K562 (cell line): ENCODE measurements at regions not wholly inside any gene's neighbourhood (a gene's known extent, or its start where the extent isn't known, plus 50 kb on each side); places are given as distances from the start of the nearest gene placed in this dataset.

Experiments used
- CBX3 ChIP-seq, 2 experiments: IDR thresholded peaks; 1 replicate in 1 of 2; 2 replicates in 1 of 2; pipeline ENCODE4 v1.6.1; 2012; ENCODE audit warnings: inconsistent platforms in 2 of 2, low read length in 2 of 2, borderline replicate concordance in 1 of 2, control low read depth in 1 of 2
- FOXA1 ChIP-seq: fragments of 450-650 bp; IDR thresholded peaks from 2 replicates; pipeline ENCODE4 v1.6.1; 2016; ENCODE audit warnings: mild to moderate bottlenecking, borderline replicate concordance
- OTX1 ChIP-seq: fragments of 450-650 bp; formaldehyde crosslinking; IDR thresholded peaks from 2 replicates; pipeline ENCODE4 v1.4.0; 2022; ENCODE audit warnings: mild to moderate bottlenecking
- RAD51 ChIP-seq: fragments of 450-650 bp; IDR thresholded peaks from 2 replicates; pipeline ENCODE4 v1.7.1; 2016; ENCODE audit warnings: low read depth, mild to moderate bottlenecking, borderline replicate concordance
- SRSF1 ChIP-seq: fragments of 200-400 bp; formaldehyde crosslinking; IDR thresholded peaks from 2 replicates; pipeline ENCODE4 v1.6.1; 2017; ENCODE audit warnings: mild to moderate bottlenecking, low read depth, low read length, moderate library complexity
- TRIM24 ChIP-seq, 2 experiments: fragments of 450-650 bp; IDR thresholded peaks; 2 replicates each; pipeline ENCODE4 v1.6.1; 2016
- ZNF318 ChIP-seq, 2 experiments: fragments of 450-650 bp; IDR thresholded peaks; 2 replicates each; pipeline ENCODE4 v1.6.1; 2016; ENCODE audit warnings: mild to moderate bottlenecking in 2 of 2, borderline replicate concordance in 1 of 2, low read depth in 1 of 2, moderate library complexity in 1 of 2
- ZNF436 ChIP-seq: fragments of 250-450, 450-650 bp; sonication (Bioruptor Pico); formaldehyde crosslinking; IDR thresholded peaks from 2 replicates; pipeline ENCODE4 v1.7.0; 2020; ENCODE audit warnings: mild to moderate bottlenecking
- TF ChIP-seq, protein P1 (sequence below): fragments of 200-600 bp; sonication (generic); IDR thresholded peaks from one replicate; pipeline ENCODE4 v1.6.1; 2012; ENCODE audit warnings: mild to moderate bottlenecking, low read depth, low read length, inconsistent platforms

DNA sequence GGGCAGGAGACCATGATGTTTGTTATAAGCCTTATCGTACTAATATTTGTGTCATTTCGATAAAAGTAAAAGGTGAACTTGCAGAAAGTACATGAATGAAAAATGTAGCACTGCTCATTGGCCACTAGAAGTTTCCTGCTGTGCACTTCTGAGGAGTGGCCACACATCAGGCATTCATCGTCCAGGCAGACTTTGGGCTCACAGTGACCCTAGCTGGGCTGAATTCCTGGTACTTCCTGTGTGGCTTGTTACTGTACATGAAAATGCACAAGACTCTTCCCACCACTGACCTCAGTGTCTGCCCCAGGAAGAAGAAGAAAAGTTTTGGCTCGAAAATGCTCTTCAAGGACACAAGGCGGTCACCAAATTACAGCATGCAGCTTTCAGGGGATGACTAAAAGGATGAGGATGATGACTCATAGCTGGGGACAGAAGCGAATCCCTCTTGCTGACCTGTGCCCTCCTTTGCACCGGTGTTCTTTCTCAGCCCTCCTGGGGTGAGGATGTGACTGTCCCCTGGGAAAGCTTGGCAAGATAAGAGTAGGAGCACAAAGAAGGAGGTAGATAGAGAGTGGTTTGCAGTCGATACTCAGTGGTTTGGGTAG, 252.4 kb upstream of the KAZN start (continued):
- TF ChIP-seq ZNF318 (IDR thresholded peaks at IDR 0.05; ENCODE audit: borderline replicate concordance in 1 of 2, low read depth in 1 of 2) (no peak), TRIM24 (IDR thresholded peaks at IDR 0.05) (no peak; a peak in 1 of 4 replicates), ZNF436 (no peak), OTX1 (CRISPR knock-in tag) (no peak), SRSF1 (no peak), CBX3 (IDR thresholded peaks at IDR 0.05; ENCODE audit: borderline replicate concordance in 1 of 2, low read length in 2 of 2) (no peak), FOXA1 (no peak), RAD51 (no peak)
- TF ChIP-seq, protein P1, sequence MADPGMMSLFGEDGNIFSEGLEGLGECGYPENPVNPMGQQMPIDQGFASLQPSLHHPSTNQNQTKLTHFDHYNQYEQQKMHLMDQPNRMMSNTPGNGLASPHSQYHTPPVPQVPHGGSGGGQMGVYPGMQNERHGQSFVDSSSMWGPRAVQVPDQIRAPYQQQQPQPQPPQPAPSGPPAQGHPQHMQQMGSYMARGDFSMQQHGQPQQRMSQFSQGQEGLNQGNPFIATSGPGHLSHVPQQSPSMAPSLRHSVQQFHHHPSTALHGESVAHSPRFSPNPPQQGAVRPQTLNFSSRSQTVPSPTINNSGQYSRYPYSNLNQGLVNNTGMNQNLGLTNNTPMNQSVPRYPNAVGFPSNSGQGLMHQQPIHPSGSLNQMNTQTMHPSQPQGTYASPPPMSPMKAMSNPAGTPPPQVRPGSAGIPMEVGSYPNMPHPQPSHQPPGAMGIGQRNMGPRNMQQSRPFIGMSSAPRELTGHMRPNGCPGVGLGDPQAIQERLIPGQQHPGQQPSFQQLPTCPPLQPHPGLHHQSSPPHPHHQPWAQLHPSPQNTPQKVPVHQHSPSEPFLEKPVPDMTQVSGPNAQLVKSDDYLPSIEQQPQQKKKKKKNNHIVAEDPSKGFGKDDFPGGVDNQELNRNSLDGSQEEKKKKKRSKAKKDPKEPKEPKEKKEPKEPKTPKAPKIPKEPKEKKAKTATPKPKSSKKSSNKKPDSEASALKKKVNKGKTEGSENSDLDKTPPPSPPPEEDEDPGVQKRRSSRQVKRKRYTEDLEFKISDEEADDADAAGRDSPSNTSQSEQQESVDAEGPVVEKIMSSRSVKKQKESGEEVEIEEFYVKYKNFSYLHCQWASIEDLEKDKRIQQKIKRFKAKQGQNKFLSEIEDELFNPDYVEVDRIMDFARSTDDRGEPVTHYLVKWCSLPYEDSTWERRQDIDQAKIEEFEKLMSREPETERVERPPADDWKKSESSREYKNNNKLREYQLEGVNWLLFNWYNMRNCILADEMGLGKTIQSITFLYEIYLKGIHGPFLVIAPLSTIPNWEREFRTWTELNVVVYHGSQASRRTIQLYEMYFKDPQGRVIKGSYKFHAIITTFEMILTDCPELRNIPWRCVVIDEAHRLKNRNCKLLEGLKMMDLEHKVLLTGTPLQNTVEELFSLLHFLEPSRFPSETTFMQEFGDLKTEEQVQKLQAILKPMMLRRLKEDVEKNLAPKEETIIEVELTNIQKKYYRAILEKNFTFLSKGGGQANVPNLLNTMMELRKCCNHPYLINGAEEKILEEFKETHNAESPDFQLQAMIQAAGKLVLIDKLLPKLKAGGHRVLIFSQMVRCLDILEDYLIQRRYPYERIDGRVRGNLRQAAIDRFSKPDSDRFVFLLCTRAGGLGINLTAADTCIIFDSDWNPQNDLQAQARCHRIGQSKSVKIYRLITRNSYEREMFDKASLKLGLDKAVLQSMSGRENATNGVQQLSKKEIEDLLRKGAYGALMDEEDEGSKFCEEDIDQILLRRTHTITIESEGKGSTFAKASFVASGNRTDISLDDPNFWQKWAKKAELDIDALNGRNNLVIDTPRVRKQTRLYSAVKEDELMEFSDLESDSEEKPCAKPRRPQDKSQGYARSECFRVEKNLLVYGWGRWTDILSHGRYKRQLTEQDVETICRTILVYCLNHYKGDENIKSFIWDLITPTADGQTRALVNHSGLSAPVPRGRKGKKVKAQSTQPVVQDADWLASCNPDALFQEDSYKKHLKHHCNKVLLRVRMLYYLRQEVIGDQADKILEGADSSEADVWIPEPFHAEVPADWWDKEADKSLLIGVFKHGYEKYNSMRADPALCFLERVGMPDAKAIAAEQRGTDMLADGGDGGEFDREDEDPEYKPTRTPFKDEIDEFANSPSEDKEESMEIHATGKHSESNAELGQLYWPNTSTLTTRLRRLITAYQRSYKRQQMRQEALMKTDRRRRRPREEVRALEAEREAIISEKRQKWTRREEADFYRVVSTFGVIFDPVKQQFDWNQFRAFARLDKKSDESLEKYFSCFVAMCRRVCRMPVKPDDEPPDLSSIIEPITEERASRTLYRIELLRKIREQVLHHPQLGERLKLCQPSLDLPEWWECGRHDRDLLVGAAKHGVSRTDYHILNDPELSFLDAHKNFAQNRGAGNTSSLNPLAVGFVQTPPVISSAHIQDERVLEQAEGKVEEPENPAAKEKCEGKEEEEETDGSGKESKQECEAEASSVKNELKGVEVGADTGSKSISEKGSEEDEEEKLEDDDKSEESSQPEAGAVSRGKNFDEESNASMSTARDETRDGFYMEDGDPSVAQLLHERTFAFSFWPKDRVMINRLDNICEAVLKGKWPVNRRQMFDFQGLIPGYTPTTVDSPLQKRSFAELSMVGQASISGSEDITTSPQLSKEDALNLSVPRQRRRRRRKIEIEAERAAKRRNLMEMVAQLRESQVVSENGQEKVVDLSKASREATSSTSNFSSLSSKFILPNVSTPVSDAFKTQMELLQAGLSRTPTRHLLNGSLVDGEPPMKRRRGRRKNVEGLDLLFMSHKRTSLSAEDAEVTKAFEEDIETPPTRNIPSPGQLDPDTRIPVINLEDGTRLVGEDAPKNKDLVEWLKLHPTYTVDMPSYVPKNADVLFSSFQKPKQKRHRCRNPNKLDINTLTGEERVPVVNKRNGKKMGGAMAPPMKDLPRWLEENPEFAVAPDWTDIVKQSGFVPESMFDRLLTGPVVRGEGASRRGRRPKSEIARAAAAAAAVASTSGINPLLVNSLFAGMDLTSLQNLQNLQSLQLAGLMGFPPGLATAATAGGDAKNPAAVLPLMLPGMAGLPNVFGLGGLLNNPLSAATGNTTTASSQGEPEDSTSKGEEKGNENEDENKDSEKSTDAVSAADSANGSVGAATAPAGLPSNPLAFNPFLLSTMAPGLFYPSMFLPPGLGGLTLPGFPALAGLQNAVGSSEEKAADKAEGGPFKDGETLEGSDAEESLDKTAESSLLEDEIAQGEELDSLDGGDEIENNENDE, result no peak
